NCI-H460 (cell line): ENCODE measurements at regions not wholly inside any gene's neighbourhood (a gene's known extent, or its start where the extent isn't known, plus 50 kb on each side); places are given as distances from the start of the nearest gene placed in this dataset.

Experiments used
- DNase-seq: peaks from one replicate; pipeline ENCODE4 v3.0.0-alpha.2; 2016; ENCODE audit warnings: low read depth; ENCODE audit errors: extremely low read depth

DNA sequence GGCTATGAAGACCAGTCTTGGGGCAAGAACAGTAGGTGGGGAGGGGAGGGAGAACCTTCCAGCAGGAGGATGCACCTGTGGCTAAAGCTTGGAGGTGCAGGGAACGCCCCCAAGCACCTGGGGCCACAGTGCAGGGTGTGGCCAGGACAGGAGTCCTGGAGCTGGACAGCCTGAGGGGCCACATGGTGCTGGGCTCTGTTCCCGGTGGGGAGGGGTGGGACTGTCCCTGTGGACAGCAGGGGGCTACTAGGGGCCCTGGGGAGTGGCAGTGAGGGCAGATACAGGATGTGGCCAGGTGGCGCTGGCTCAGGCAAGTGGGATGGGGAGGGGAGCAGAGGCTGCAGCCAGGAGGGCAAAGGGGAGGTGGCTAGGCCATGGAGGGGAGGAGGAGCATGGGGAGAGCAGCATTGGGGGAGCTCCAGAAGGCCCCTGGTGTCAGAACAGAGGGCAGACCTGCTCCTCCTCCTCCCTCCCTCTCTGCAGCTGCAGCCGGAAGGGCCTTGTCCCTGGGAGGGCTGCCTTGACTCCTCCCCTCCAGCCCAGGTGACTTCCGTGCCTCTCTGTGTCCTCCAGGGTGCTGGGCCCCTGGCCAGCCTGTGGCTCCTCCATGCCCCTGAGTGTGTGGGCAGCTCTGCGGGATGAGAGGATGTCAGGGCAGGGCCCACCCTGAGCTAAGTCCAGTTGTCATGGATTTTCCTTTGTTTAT lies 68.4 kb upstream of the DLK1 start:
- no peak for DNase-seq

DNA sequence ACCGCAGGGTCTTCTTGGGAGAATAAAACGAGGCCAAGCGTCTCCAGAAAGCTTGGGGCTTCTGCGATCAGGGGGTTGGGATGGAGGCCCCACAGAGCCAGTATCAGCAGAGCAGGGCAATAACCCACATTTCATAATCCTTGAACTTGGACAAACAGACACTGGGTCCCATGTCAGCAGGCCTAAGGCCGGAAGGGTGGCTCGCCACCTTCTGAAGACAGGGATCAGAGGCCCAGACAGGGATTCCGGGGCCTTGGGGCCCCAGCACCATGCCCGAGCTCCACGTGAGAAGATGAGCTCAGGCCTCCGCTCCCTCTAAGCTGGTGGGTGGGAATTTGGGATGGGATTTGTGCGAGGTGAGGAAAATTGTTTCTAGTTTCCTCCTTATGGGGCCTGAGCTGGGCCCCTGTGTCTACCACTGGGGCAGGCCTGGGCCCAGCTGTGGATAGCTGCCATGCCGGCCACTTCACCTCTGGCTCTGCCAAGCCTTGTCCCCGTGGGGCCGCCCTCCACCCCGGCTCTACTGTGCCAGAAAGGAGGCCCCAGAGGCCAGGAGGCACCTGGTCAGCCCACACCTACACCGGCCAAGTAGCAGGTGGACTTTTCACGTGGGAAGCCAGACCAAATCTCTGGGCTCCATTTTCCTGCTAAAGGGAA lies 67.2 kb upstream of the DLK1 start:
- DNase-seq: no peak

DNA sequence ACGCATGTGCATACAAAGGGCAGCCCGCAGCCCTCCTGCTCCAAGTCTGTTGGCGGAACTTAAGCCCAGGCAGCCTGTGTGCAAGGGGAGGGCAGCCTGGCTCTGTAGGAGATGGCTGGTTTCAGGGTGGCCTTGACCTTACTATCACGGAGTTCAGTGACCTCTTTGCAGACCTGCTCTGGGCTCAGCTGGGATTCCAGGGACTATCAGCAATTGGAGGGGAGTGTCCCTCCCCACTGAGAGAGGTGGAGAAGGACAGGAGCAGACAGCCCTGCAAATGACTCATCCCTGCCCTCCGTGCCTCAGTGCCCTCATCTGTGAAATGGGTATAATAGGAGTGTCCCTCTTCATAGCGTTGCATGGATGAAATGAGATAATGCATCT lies 66.2 kb upstream of the DLK1 start:
- DNase-seq: no peak

DNA sequence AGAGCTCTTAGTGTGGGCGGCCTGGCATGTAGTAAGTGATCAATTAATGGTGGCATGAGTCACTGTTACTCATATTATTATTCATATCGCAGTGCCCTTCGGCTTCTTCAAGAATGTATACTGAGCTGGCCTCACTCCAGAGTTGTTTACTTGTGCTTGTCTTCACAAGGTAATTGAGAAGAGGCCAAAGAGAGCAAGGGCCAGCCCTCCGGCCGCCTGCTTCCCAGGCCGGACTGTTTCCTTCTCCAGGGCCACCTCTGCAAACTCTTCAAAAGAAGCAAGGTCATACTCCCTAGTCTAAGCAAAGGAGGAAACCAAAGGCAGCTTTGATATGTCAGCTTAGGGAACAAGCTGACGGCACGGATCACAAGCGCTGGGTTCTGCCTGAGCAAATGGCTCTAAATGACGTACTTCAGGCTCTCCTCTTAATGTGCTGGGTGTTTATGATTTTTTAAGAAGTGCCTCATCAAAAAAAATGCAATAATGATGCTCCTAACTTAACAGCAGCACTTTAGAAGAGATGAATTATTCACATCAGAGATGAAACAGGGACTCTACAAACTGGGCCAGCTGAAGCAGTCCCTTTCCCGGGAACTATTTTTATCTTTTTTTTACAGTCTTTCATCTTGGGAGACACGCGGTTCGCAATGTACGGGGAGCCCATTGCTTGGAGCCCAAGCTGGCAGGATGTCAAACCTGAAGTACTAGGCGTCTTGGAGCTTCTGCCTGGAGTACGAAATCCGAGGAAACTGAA lies 65.6 kb upstream of the DLK1 start:
- DNase-seq: no peak

DNA sequence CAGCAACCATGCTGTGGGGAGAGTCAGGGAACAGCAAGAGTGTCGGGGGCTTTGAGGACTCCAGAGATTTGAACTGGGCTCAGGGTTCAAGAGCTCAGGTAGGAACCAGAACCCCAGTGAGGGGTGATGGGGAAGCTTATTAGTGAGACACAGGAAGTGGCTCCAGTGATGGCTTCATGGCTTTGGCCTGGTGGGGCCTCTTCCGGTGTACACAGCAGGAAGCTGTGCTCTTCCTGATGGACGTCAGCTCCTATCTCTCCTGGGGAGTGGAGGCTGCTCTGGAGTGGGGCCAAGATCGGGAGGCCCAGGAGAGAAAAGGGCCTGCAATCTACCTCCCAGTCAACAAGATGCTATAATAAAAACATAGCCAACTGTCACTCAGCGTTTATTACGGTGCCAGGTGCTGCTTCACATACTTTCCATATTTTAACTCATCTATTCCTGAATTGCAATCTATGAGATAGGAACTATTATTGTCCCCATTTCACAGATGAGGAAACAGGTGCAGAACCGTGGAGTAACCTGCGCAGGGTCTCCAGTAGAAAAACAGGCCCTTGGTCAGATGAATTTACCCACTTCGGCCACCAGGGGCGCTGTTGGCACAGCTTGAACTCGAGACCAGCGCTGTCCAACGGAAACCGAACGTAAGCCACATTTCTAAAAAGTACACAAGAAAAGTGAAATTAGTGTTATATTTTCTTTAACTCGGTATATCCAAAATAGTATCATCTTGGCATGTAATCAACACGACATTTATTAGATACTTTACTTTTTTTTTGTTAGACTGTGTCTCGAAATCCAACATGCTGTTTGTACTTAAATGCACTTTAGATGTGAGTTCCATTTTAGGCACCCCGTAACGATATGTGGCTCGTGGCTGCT lies 63.6 kb upstream of the DLK1 start:
- DNase-seq: peak; percentile 69

DNA sequence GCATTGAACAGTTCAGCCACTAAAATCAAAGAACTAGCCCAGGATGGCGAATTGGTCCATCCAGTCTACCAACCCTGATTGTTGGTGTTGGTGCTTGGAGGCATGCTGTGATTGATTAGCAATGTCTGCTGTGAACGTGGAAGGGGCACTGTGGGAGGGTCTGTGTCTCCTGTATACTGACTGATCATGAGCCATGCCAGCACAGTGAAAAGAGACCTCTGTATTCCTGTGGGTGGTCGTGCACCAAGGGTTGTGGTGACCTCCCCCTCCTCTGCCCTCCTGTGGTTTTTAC lies 63.0 kb upstream of the DLK1 start:
- DNase-seq: no peak

DNA sequence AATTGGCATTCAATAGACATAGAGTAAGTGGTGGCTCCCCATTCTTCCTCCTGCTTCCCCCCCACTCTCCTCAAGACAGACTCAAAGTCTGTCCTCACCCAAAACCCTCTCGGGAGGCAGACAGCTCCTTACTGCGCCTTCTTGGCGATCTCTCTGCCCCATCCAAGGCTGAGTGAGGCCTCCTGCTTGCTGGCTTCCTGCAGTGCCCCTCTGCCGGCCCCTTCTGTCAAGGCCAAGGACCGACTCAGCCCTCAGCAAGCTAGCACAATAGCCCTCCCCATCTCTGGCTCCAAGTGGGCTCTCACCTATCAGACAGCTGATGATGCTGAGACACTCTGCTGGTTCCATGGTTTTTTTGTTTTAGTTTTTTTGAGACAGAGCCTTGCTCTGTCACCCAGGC lies 62.5 kb upstream of the DLK1 start:
- DNase-seq: no peak

DNA sequence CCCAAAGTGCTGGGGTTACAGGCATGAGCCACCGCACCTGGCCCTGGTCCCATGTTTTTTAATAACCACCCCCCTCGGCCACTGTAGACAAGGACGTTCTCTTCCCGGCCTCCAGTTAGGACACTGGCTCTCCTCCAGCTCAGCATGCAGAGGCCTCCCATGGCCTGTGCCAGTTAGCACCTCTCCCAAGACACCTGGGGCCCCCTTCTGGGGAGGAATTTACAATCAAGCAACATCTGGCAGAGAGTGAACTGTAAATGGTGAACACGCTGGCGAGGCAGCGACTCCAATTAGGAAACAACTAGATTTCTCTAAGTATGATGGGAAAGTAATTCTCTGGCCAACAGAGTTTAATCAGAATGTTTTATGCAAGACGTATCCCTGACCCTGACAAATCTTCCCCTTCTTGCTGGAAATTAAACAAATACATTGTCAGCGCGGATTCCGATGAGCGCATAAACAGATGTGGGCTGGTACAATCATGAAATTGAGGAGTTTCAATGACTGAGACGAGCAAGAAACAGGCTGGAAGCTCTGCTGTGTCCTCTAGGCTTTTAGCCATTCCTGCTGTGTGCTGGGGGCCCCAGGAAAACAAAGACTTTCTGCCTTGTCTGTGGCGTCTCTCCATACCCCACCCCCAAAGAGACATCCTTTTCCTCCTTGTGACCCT lies 61.7 kb upstream of the DLK1 start:
- no peak for DNase-seq

DNA sequence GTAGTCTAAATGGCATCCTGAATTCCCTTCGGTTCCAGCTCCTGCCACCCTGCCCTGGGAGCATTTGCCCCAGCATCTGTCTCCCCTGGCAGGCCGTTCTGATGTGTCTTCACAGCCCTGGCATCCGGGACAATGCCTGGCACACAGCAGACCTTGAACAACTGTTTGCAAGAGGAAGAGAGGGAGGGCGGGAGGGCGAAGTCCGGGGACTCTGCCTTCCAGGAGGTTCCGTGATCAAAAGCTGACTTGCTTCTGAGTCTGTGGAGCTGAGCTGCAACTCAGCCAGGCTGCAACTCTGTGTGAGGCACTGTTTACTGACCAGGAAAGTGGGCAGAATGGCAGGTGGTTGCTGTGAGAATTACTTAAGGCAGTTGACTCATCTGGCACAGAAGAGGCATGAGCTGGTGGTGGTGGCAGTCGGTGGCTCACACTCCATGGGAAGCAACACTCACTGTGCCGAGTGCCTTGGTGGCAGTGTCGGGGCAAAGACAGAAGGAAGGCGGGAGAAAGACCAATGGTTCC lies 61.1 kb upstream of the DLK1 start:
- DNase-seq: no peak

DNA sequence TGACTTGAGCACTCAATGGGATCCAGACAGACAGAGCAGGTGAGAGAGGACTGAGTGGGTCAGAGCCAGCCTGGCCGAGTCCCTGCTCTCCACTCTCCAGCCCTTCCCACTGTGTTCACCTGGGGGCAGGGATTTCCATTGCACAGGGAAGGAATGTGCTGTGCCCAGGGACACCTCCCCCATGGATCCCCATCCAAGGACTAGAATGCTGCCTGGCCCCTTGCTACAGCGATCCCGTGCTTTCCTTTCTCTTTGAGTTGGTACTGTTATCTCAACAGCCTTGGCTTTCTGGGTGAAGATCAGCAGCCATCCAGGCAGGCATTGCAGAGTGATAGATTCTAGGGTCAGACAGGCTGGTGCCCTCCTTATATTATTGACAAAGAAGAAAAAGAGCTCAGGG lies 60.3 kb upstream of the DLK1 start:
- no peak for DNase-seq

DNA sequence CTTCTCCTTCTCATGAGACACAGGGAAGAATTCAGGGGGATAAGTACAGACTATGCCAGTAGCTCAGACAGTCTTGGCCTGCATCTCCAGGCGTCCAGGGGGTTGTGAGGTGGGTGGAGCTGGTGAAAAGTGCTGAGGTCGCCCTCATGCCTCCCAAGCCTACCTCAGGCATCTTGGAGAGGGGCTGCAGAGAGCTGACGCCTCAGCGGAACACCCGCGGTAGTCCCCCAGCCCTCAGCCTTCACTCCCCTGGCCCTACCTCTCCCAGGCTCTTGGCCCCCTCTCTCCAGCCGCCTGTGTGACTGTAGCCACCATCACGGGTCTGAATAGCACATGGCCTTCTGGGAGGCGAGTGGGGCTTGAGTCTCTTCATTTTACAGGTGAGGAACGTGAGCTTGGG lies 59.8 kb upstream of the DLK1 start:
- DNase-seq: no peak

DNA sequence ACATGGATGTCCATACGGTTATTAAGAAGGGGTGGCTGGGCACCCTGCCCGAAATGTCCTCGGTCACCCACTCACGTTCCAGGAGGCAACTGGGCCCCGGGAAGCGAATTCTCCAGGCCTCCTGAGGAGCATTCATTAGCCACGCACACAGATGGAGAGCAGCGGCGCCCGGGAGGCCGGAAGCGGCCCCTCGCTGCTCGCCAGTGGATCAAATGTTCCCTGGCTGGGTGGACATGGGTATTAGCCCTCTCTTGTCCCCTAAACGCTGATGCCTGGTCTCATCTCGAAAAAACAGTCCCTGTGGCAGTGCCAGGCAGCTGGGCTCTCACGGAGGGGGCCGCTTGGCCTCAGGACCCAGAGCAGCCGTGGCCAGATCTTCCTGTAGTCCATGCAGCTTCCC lies 59.0 kb upstream of the DLK1 start:
- DNase-seq: no peak

DNA sequence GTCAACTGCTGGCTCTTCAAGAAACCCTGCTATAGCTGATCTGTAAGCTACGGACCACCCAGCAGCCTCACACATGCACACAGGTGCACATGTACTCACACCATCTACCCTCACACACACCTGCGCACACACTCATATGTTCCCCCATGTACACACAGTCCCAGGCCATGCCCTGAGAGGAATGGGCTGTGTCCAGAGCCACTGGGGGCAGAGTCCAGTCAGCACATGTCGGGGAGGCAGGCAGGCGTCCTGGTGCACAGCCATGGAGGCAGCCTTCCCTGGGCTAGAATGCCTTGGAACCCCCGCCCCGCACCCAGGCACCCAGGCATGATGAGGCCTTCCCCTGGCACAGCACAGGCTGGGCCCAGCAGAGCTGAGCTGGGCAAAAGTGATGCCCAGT lies 58.3 kb upstream of the DLK1 start:
- no peak for DNase-seq

DNA sequence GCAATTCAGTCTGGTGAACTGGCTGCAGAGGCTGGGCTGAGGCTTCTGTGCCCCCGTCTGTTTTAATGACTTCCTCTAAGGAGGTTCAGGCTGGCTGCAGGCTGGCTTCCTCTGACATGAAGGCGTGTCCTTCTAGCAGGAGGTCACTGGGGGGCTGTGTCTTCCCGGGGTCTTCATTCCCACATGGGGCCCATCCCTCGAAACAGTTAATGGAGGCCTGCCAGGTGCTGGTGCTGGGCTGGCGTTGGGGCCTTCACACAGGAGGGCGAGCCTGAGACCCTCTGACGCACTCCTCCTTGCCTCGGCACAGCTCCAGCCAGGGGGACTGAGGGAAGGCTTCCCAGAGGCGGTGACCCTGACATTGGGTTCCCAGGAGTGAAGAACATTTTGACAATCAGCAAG lies 57.7 kb upstream of the DLK1 start:
- no peak for DNase-seq

DNA sequence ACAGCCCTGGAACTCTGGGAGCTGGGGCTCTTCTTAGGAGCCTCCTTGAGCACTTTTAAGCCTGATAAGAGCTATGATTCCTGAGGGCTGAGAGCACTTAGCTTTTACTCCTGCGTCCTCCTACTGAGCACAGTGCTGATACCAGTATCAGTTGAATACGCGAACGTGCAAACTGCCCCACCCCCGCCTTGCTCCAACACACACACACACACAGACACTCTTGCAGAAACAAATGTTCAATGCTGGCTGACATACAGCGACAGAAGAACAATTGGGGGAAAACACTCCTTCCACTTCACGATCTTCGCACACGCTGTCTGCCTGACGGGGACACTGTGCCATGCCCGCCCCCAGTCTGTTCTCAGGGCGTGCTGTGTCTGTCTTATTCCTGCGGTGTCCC lies 57.2 kb upstream of the DLK1 start:
- DNase-seq: no peak

DNA sequence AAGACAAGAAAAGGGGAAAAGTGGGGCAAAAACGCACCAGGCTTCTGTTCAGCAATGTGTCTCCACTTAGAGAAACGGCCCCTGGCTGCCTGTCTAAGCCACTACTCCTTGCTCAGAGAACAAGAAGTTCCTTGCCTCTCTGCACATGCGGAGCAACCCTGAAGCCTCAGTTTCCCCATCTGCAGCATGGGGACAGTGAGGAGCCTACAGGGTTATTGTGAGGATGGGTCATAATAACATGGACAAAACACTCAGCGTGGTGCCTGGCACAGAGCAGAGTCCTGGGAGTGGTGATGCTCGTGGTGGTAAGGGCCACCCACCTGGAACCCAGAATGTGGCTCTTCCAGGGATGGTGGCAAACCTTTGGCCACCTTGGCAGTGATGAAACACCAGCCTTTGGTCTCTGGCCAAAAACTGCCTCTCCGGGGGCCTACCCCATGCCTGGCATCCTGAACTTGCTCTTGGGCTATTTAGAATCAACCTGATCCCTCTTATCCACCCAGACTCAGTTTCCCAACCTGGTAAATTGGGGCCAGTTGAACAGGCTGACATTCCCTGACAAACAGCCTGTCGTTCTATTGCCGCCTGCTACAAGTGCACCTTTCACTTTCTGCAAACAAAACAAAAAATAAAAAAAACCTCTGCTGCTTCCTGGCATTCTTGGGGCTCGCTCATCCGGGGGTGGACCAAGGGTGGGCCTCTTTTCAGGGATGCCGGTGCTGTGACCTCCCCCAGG lies 56.5 kb upstream of the DLK1 start:
- DNase-seq: no peak

DNA sequence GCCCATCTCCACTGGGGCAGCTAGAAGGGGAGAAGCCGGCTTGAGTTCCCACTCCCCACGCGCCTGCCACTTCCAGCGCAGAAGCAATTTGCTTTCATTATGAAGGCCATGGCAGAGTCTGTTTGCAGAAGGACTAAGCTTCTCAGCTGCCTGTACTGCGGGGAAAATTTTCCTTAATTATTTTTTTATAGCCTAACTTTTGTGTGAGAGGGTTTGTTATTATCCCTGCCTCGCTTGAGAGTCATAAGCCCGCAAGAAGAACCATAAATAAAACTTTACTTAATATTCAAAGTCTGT lies 56.0 kb upstream of the DLK1 start:
- DNase-seq: no peak

DNA sequence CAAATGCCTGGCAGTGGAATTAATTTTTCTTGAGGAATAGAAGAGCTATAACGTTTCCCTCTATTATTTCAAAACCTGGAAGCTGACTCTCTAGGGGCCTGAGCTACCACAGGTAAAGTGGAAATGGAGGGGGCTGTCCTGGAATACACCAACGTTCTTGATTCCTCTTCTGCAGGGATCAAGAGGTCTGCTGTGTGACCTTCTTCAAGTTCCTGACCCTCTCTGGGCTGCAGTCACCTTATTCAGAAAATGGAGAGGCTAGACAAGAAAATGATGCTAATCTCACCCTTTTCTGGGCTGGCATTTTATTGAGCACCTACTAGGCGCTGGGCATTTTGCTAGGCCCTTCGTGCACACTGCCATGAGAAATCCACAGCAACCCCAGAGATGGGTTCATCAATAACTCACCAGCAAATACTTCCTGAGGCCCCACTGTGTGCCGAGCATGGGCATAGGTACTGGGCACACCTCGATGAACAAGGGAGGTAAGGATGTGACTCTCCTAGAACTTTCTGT lies 55.2 kb upstream of the DLK1 start:
- no peak for DNase-seq

DNA sequence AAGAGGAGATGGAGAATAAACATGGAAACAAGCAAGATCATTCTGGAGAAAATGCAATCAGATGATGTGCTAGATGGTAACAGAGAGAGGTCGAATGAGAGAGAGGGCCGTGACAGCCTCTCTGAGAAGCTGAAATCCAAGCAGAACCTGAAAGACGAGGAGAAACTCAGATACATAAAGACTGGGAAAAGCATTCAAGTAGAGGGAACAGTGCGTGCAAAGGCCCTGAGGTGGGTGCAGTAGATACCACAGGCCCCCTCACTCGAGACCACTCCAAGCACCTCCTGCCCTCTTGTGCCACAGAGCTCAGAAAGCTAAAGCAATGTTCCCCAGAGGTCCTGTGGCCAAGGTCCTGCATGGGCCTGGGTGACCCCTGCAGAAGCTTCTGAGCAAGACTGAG lies 54.8 kb upstream of the DLK1 start:
- DNase-seq: no peak
